HG02870 (cell line): ENCODE measurements at regions not wholly inside any gene's neighbourhood (a gene's known extent, or its start where the extent isn't known, plus 50 kb on each side); places are given as distances from the start of the nearest gene placed in this dataset.
"Not testable (repeated sequence)": the region's sequence is repeated elsewhere in the genome, so short reads cannot be mapped to it uniquely, and the experiment has no call there.

ENCODE experiments used
- ATAC-seq: cut with Tn5 transposase; IDR thresholded peaks from one replicate; pipeline ENCODE4 v1.9.1; 2021; ENCODE audit warnings: mild to moderate bottlenecking, moderate library complexity; ENCODE audit not compliant: unreplicated experiment

GRCh38 chr20:51306081-51306480, 236.4 kb downstream of the NFATC2 start:
- ATAC-seq, result no peak

DNA sequence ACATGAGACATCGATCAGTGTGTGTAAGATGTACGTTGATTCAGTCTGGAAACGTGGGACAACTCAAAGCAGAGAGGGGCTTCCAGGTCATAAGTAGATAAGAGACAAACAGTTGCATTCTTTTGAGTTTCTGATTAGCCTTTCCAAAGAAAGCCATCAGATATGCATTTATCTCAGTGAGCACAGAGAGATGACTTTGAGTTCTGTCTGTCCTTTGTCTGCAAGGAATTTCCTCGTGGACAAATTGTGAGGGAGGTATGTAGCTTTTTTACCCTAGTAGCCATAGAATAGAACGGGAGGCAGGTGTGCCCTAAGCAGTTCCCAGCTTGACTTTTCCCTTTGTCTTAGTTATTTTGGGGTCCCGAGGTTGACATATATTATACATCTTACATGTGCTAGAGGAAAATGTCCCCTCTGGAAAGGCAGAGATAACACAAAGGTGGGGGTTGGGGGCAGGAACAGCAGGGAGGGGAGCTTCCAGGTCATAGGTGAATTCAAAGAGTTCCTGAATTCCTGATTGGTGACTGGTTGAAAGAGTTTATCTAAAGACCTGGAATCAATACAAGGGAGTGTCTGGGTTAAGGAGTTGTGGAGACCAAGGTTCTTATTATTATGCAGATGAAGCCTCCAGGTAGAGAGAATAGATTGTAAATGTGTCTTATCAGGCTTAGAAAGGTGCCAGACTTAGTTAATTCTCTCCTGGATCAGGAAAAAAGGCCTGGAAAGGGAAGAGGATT, 237.0 kb downstream of the NFATC2 start:
- ATAC-seq, result no peak

- no peak for ATAC-seq
Observed at GRCh38 chr20:51303731-51304670, 238.5 kb downstream of the NFATC2 start.

GRCh38 chr20:51301026-51301425, 241.5 kb downstream of the NFATC2 start:
- ATAC-seq, result no peak

DNA sequence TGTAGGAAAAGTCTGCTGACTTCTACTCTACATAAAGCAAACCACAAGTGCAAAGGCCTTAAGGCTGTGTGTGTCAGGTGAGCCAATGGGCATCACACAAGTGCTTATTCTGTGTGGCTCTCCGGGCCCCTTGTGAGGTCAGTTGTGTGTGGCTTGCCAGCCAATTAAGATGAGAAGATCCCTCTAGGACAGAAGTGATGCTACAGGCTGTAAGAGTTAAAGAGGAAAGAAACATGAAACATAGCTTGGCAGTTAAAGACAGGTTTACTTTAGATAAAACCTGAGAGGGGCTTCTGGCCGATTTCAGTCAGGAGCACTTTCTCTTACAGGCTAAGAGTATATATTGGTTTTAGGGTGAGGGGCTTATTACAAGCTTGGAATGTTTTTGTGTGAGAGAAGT, 242.4 kb downstream of the NFATC2 start:
- ATAC-seq, result no peak

DNA sequence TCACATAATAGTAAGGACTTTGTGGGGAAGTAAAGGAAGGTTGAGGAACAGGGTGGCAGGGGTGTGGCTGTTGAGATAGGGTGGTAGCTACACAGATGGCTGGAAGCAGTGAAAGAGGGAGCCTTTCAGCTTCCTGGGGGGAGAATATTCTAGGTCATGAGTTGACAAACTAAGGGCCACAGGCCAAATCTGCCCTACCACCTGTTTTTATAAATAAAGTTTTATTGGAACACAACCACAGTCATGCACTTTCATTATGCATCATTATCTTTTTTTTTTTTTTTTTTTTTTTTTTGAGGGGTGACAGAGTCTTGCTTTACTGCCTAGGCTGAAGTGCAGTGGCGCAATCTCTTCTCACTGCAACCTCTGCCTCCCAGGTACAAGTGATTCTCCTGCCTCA, 243.1 kb downstream of the NFATC2 start:
- no peak for ATAC-seq

GRCh38 chr20:51298141-51298749, 244.3 kb downstream of the NFATC2 start:
- ATAC-seq, result no peak

DNA sequence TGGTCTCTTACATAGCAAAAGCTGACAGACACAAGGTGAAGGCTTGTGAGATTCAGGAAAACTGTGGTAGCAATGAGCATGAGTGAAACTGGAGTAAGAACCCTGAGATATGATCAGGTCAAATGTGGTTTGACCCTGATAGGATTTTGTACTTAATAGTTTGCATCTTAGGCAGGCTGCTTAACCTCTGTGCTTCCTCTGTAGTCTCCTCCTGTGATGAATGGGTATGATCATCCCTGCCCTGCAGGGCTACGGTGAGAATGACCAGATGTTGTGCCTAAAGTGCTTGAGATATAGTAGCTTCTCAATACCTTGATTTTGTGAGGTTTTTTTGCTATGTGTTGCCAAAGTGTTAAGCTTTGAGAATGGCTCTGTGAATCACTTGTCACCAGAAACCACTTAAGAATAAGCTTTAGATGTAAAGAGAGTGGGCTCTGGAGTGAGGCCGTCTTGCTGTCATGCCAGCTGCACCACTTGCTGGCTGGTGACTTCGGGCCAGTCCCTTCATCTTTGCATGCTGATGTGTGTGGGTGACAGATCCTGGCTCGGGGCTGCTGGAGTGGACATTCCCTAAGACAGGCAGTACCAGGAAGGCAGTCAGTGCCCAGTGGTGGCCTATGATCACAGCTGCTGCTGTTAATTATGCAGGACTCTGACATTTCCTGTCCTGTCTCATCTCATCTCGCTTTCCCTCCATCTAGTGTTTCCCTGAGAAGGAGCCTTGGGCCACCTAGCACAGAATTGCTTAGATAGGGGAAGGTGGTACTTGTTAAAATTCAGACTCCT, 254.7 kb downstream of the NFATC2 start:
- ATAC-seq, result no peak

GRCh38 chr20:51286758-51287157, 255.8 kb downstream of the NFATC2 start:
- no peak for ATAC-seq

DNA sequence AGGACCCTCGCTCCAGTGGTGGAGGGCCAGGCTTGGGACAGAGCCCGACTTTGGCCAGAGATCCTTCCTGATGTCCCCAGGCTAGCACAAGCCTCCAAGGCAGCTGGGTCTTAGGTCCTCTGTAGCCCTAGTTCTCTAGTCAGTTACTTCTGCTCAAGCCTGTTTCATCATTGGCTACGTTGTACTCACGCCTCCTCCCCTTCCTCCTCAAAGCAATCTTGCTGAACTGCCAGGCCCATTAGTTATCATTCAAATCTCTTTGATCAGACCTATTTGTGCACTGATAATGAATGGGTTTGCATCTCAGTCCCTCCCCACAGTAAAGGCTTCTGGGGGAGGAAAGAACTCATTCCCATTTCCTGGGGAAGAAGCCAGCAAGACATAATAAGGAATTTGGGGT, 256.8 kb downstream of the NFATC2 start:
- no peak for ATAC-seq

GRCh38 chr20:51284871-51285270, 257.6 kb downstream of the NFATC2 start:
- ATAC-seq, result no peak

DNA sequence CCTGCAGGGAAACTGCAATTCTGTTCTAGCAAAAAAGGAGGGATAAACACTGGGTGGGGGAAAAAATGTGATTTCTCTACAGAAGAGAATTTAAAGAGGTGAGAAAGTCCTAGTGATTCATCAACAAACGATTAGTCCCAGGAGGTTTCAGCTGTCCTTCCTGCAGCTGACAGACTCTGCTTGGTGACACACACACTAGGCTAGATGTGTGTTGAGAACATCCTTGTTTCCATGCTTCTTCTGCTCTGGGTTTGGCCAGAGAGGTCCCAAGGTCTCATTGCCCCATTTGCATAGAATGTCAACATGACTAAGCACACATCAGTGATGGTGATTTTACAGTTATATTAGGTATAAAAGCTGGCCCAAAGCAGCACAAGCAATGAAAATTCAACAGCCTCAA, 258.3 kb downstream of the NFATC2 start:
- ATAC-seq, result no peak

- ATAC-seq, result no peak
Observed at GRCh38 chr20:51281521-51281920, 258.6 kb upstream of the KCNG1 start.

- ATAC-seq, result no peak
Observed at GRCh38 chr20:51280047-51280446, 257.1 kb upstream of the KCNG1 start.

- ATAC-seq, result no peak
Observed at GRCh38 chr20:51277961-51278360, 255.1 kb upstream of the KCNG1 start.

DNA sequence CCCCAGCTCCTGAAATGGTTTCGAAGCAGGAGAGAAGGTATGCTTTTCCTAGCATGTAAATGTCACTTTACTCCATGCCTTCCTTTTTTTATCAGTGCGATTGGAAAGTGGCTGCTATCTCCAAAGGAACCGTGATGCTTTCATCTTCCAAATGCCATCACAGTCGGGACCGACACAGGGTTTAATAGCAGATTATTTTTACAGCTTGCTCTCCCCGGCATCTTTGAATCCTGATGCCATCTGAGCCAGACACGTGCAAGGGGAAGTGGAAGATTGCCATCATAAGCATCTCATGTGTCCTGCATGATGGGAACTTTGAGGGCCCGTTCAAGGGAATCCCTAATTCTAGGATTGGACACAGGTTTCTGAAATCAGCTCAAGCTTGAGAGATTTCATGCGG, 253.4 kb upstream of the KCNG1 start:
- ATAC-seq, result no peak

- no peak for ATAC-seq
Observed at GRCh38 chr20:51275826-51276225, 252.9 kb upstream of the KCNG1 start.

DNA sequence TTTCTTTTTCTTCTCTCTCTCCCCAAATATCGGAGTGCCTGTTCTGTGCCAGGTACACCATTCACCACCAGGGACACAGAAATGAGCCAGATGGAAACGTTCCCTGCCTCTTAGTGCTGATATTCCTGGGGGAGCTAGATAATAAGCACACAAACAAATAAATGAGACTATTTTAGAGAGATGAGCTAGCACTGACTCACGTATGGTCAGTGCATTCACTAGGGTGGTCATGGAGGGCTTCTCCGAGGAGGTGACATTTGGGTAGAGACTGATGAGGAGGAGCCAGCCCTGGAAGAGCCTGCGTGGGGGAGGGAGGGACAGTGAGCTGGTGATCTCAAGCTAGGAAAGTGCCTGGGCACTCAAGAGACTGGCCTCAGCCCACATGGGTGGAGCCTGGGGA, 252.3 kb upstream of the KCNG1 start:
- no peak for ATAC-seq

DNA sequence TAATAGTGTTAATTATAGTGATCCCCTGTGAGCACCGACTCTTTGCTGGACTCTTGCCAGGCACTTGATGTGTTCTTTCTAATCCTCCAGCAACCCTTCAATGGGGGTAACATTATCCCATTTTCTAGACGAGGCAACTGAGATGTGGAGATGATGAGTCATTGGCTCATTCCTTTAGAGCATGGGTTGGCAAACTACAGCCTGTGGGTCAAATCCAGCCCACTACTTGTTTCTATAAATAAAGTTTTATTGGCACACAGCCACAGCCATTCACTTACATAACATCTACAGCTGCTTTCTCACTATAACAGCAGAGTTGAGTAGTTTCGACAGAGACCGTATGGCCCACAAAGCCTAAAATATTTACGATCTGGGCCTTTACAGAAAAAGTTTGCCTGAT, 249.5 kb upstream of the KCNG1 start:
- no peak for ATAC-seq

- no peak for ATAC-seq
Observed at GRCh38 chr20:51271931-51272330, 249.0 kb upstream of the KCNG1 start.

DNA sequence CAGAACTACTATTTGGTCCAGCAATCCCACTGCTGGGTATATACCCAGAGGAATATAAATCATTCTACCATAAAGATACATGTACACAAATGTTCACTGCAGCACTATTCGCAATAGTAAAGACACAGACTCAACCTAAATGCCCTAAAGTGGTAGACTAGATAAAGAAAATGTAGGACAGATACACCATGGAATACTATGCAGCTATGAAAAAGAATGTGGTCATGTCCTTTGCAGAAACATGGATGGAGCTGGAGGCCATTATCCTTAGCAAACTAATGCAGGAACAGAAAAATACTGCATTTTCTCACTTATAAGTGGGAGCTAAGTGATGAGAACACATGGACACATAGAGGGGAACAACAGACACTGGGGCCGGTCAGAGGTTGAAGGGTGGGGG, 248.4 kb upstream of the KCNG1 start:
- ATAC-seq, result not testable (repeated sequence)
